ENCODE measurements at regions not wholly inside any gene's neighbourhood (a gene's known extent, or its start where the extent isn't known, plus 50 kb on each side); places are given as distances from the start of the nearest gene placed in this dataset.

DNA sequence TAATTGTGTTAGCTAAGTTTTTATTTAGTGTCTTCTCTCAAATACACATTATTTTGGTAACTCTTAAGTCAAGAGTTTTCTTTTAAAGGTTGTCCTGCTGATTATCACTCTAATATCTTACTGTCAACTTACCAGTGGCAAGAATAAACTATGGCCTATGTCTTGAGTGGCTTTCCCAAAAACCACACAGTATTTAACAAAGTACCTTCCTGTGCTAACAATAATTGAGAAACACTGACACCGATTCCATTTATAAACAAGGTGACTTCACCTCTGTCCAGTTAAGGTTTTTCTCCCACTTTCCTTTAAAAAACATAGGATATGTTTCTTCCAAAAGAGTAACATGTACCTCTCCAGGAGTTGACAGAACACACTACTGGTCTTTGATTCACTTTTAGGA is 234.3 kb upstream of the CD96 start (continued):
- no peak for TF ChIP-seq CHD7 (IDR thresholded peaks at IDR 0.05; ENCODE audit: insufficient replicate concordance, low read length)

Measured in H1 (cell line).